GM23338 (cell line): ENCODE measurements at regions not wholly inside any gene's neighbourhood (a gene's known extent, or its start where the extent isn't known, plus 50 kb on each side); places are given as distances from the start of the nearest gene placed in this dataset.

Experiments used
- ATAC-seq: fragments of 200-7000 bp; cut with Tn5 transposase; 3 replicates; pipeline ENCODE4 v1.9.1; 2020
- DNase-seq: peaks from one replicate; pipeline ENCODE4 v3.0.0-alpha.2; 2015; ENCODE audit warnings: low spot score
- H2AFZ ChIP-seq: fragments of 200-600 bp; sonication (generic); 2 replicates; pipeline ENCODE4 v1.8.0; 2016; ENCODE audit warnings: antibody characterized with exemption, mild to moderate bottlenecking, moderate library complexity
- H3F3A ChIP-seq: fragments of 200-600 bp; sonication (generic); replicated peaks from 2 replicates; pipeline ENCODE4 v1.8.0; 2017; ENCODE audit warnings: antibody characterized with exemption, mixed run types, low read depth
- H3K27ac ChIP-seq: fragments of 200-600 bp; sonication (generic); 2 replicates; pipeline ENCODE4 v1.6.1; 2016; ENCODE audit warnings: low read depth
- H3K27me3 ChIP-seq: fragments of 200-600 bp; sonication (generic); 2 replicates; pipeline ENCODE4 v1.8.0; 2016; ENCODE audit warnings: mild to moderate bottlenecking, mixed run types, moderate library complexity; ENCODE audit not compliant: insufficient read depth
- H3K36me3 ChIP-seq: fragments of 200-600 bp; sonication (generic); 2 replicates; pipeline ENCODE4 v1.8.0; 2016; ENCODE audit warnings: mild to moderate bottlenecking; ENCODE audit not compliant: insufficient read depth
- H3K4me1 ChIP-seq: fragments of 200-600 bp; sonication (generic); 2 replicates; pipeline ENCODE4 v1.8.0; 2016; ENCODE audit warnings: mild to moderate bottlenecking, moderate library complexity; ENCODE audit not compliant: insufficient read depth
- H3K4me2 ChIP-seq: fragments of 200-600 bp; sonication (generic); 2 replicates; pipeline ENCODE4 v1.7.1; 2017; ENCODE audit warnings: mixed run types
- H3K4me3 ChIP-seq: fragments of 200-600 bp; sonication (generic); 2 replicates; pipeline ENCODE4 v1.6.1; 2016; ENCODE audit warnings: mixed run types
- H3K79me2 ChIP-seq: fragments of 200-600 bp; sonication (generic); replicated peaks from 2 replicates; pipeline ENCODE4 v1.8.0; 2017; ENCODE audit warnings: mild to moderate bottlenecking; ENCODE audit not compliant: insufficient read depth
- H3K9me2 ChIP-seq: fragments of 200-600 bp; sonication (generic); 2 replicates; pipeline ENCODE4 v1.8.0; 2017; ENCODE audit not compliant: insufficient read depth
- H4K20me1 ChIP-seq: fragments of 200-600 bp; sonication (generic); replicated peaks from 2 replicates; pipeline ENCODE4 v1.8.0; 2017; ENCODE audit warnings: mild to moderate bottlenecking; ENCODE audit not compliant: insufficient read depth
- H3K27ac Mint-ChIP-seq: 2 replicates; pipeline ENCODE4 v1.8.0; 2020; ENCODE audit warnings: inconsistent platforms, mild to moderate bottlenecking, moderate library complexity, mixed read lengths
- H3K27me3 Mint-ChIP-seq: 3 replicates; pipeline ENCODE4 v1.8.0; 2022; ENCODE audit warnings: low read depth, mild to moderate bottlenecking, moderate library complexity, mixed read lengths, inconsistent platforms; ENCODE audit not compliant: insufficient read depth, poor library complexity
- H3K36me3 Mint-ChIP-seq: 3 replicates; pipeline ENCODE4 v1.8.0; 2021; ENCODE audit warnings: low read depth, mild to moderate bottlenecking, inconsistent platforms, moderate library complexity, mixed read lengths
- H3K4me1 Mint-ChIP-seq: 3 replicates; pipeline ENCODE4 v1.8.0; 2020; ENCODE audit warnings: mild to moderate bottlenecking, inconsistent platforms, mixed read lengths
- H3K4me3 Mint-ChIP-seq: 3 replicates; pipeline ENCODE4 v1.8.0; 2021; ENCODE audit warnings: moderate library complexity, mild to moderate bottlenecking, inconsistent platforms, mixed read lengths
- H3K9me3 Mint-ChIP-seq: 3 replicates; pipeline ENCODE4 v1.8.0; 2020; ENCODE audit warnings: moderate library complexity, mild to moderate bottlenecking, inconsistent platforms, mixed read lengths
- EZH2 ChIP-seq: fragments of 200-600 bp; sonication (generic); IDR thresholded peaks from one replicate; pipeline ENCODE4 v1.8.0; 2017; ENCODE audit warnings: antibody characterized with exemption, mild to moderate bottlenecking, low read depth; ENCODE audit not compliant: unreplicated experiment
- NANOG ChIP-seq: IDR thresholded peaks from 2 replicates; pipeline ENCODE4 v1.6.1; 2016; ENCODE audit warnings: antibody characterized with exemption, borderline replicate concordance
- POLR2AphosphoS5 ChIP-seq: IDR thresholded peaks from 2 replicates; pipeline ENCODE4 v1.6.1; 2016; ENCODE audit warnings: antibody characterized with exemption, low read depth
- STAT1 ChIP-seq: IDR thresholded peaks from one replicate; pipeline ENCODE4 v1.6.1; 2016; ENCODE audit warnings: antibody characterized with exemption; ENCODE audit not compliant: unreplicated experiment
- ZNF114 ChIP-seq: fragments of 250-450 bp; sonication (Bioruptor Pico); IDR thresholded peaks from 2 replicates; pipeline ENCODE4 v1.5.0; 2020; ENCODE audit warnings: mild to moderate bottlenecking, moderate library complexity
- TF ChIP-seq, protein P1 (sequence below): IDR thresholded peaks from 2 replicates; pipeline ENCODE4 v1.6.1; 2016; ENCODE audit warnings: antibody characterized with exemption
- TF ChIP-seq, protein P2 (sequence below), 2 experiments: fragments of 200-600 bp in 1 of 2; sonication (generic) in 1 of 2; conservative IDR thresholded peaks; 2 replicates each; pipeline versions ENCODE4 v1.5.1 to v1.6.1; 2016 to 2017; ENCODE audit warnings: antibody characterized with exemption in 2 of 2, low read depth in 2 of 2, mild to moderate bottlenecking in 2 of 2, moderate library complexity in 1 of 2
- TF ChIP-seq, protein P3 (sequence below): IDR thresholded peaks from one replicate; pipeline ENCODE4 v1.6.1; 2018; ENCODE audit warnings: antibody characterized with exemption; ENCODE audit not compliant: unreplicated experiment

DNA sequence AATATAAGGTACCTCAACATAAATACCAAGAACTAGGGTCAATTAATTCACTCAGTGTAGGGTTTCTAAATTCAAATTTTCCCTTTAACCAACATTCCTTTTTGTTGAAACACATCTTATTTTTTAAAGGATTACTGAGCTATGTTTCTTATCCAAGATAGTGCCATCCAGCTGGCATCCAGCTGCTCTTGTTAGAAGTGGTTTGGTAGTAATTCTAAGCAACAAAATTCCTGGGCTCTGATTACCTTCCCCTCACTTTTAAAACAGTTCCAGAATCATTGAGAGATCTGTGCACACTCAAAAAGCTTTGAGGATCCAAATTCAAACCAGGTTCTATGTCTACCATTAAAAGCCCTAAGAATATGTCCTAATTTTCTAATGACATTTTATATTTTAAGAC is 583.7 kb downstream of the TRIML1 start (continued):
- TF ChIP-seq, protein P1, sequence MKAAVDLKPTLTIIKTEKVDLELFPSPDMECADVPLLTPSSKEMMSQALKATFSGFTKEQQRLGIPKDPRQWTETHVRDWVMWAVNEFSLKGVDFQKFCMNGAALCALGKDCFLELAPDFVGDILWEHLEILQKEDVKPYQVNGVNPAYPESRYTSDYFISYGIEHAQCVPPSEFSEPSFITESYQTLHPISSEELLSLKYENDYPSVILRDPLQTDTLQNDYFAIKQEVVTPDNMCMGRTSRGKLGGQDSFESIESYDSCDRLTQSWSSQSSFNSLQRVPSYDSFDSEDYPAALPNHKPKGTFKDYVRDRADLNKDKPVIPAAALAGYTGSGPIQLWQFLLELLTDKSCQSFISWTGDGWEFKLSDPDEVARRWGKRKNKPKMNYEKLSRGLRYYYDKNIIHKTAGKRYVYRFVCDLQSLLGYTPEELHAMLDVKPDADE, result no peak
- TF ChIP-seq STAT1, result no peak
- TF ChIP-seq, protein P2, sequence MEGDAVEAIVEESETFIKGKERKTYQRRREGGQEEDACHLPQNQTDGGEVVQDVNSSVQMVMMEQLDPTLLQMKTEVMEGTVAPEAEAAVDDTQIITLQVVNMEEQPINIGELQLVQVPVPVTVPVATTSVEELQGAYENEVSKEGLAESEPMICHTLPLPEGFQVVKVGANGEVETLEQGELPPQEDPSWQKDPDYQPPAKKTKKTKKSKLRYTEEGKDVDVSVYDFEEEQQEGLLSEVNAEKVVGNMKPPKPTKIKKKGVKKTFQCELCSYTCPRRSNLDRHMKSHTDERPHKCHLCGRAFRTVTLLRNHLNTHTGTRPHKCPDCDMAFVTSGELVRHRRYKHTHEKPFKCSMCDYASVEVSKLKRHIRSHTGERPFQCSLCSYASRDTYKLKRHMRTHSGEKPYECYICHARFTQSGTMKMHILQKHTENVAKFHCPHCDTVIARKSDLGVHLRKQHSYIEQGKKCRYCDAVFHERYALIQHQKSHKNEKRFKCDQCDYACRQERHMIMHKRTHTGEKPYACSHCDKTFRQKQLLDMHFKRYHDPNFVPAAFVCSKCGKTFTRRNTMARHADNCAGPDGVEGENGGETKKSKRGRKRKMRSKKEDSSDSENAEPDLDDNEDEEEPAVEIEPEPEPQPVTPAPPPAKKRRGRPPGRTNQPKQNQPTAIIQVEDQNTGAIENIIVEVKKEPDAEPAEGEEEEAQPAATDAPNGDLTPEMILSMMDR (conservative IDR thresholded peaks at IDR 0.05; ENCODE audit: low read depth in 2 of 2), result no peak
- TF ChIP-seq, protein P3, sequence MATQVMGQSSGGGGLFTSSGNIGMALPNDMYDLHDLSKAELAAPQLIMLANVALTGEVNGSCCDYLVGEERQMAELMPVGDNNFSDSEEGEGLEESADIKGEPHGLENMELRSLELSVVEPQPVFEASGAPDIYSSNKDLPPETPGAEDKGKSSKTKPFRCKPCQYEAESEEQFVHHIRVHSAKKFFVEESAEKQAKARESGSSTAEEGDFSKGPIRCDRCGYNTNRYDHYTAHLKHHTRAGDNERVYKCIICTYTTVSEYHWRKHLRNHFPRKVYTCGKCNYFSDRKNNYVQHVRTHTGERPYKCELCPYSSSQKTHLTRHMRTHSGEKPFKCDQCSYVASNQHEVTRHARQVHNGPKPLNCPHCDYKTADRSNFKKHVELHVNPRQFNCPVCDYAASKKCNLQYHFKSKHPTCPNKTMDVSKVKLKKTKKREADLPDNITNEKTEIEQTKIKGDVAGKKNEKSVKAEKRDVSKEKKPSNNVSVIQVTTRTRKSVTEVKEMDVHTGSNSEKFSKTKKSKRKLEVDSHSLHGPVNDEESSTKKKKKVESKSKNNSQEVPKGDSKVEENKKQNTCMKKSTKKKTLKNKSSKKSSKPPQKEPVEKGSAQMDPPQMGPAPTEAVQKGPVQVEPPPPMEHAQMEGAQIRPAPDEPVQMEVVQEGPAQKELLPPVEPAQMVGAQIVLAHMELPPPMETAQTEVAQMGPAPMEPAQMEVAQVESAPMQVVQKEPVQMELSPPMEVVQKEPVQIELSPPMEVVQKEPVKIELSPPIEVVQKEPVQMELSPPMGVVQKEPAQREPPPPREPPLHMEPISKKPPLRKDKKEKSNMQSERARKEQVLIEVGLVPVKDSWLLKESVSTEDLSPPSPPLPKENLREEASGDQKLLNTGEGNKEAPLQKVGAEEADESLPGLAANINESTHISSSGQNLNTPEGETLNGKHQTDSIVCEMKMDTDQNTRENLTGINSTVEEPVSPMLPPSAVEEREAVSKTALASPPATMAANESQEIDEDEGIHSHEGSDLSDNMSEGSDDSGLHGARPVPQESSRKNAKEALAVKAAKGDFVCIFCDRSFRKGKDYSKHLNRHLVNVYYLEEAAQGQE, result no peak
- no peak for TF ChIP-seq EZH2
- no peak for TF ChIP-seq ZNF114

DNA sequence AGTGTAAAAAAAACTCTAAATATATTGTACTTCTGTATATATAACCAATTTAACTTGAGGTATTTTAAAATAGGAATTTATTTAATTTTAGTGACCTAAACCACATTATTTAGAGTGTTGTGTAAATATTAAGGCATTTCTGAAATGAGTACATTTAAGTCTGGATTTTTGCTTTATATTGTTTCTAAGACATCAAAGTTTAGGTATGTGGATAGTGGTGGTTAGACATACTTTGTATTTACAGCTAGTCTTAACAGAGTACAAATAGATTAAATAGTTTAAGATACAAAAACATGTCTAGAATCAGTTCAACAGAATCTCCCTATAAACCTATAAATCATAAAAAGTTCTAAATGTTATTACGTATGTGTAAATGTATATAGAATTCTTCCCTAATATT is 588.5 kb downstream of the TRIML1 start:
- TF ChIP-seq POLR2AphosphoS5 (no peak), EZH2 (no peak), NANOG (no peak)
- TF ChIP-seq, protein P2 (conservative IDR thresholded peaks at IDR 0.05; ENCODE audit: low read depth in 2 of 2), result no peak
- Histone ChIP-seq H4K20me1 (no peaks in the 10 kb centered on the region), H3K4me2 (no peak overlapping the region), H3F3A (no peaks in the 10 kb centered on the region), H2AFZ (no peak overlapping the region), H3K36me3 (no peaks in the 10 kb centered on the region), H3K9me2 (peaks cover 3% of the 10 kb centered on the region; the same call in 1 of the 2 replicates), H3K4me1 (no peaks in the 10 kb centered on the region), H3K4me3 (no peak overlapping the region), H3K27me3 (no peaks in the 10 kb centered on the region), H3K27ac (no peak overlapping the region), H3K79me2 (no peaks in the 10 kb centered on the region)
- Mint-ChIP-seq H3K4me1 (no peaks in the 10 kb centered on the region), H3K27me3 (no peaks in the 10 kb centered on the region), H3K4me3 (no peak overlapping the region), H3K36me3 (no peaks in the 10 kb centered on the region), H3K27ac (no peak overlapping the region), H3K9me3 (no peaks in the 10 kb centered on the region)
- ATAC-seq, result no peak
- no peak for DNase-seq
